HEK293 (cell line): ENCODE measurements at regions not wholly inside any gene's neighbourhood (a gene's known extent, or its start where the extent isn't known, plus 50 kb on each side); places are given as distances from the start of the nearest gene placed in this dataset.

Source experiments
- CTCF ChIA-PET: fragments of 350-600 bp; formaldehyde crosslinking; extraction: SDS; loops from one replicate; lab custom pipeline; 2021; ENCODE audit warnings: antibody characterized with exemption; lab: Yijun Ruan, JAX
- POLR2A ChIA-PET: fragments of 300-600 bp; formaldehyde crosslinking; extraction: SDS; loops from one replicate; lab custom pipeline; 2020; ENCODE audit warnings: antibody characterized with exemption, inconsistent platforms; lab: Yijun Ruan, JAX
- H3K27ac ChIP-seq: fragments of 200-500 bp; sonication (Bioruptor generic); 2 replicates; pipeline ENCODE4 v1.5.1; 2014; ENCODE audit warnings: low read depth, low read length, control low read depth, inconsistent platforms; ENCODE audit errors: extremely low read depth
- H3K36me3 ChIP-seq, 2 experiments: fragments of 200-500 bp in 1 of 2; sonication (Bioruptor generic) in 1 of 2; 1 replicate in 1 of 2; 2 replicates in 1 of 2; pipeline ENCODE4 v1.5.1; 2014 to 2017; ENCODE audit warnings: inconsistent platforms in 2 of 2, low read length in 2 of 2; ENCODE audit not compliant: control insufficient read depth in 2 of 2, insufficient read depth in 1 of 2
- H3K4me1 ChIP-seq: fragments of 200-500 bp; sonication (Bioruptor generic); 2 replicates; pipeline ENCODE4 v1.5.1; 2014; ENCODE audit warnings: mild to moderate bottlenecking, low read length, inconsistent platforms; ENCODE audit not compliant: control insufficient read depth, insufficient read depth
- H3K4me3 ChIP-seq: 2 replicates; pipeline ENCODE4 v1.5.1; 2011; ENCODE audit warnings: low read depth, mild to moderate bottlenecking, control low read depth, low read length, moderate library complexity
- H3K9me3 ChIP-seq: fragments of 200-500 bp; sonication (Bioruptor generic); 2 replicates; pipeline ENCODE4 v1.5.1; 2014; ENCODE audit warnings: low read depth, low read length, inconsistent platforms; ENCODE audit not compliant: control insufficient read depth, insufficient read depth
- ZNF302 ChIP-seq: fragments of 450-650 bp; formaldehyde crosslinking; IDR thresholded peaks from 2 replicates; pipeline ENCODE4 v1.5.1; 2016; ENCODE audit warnings: missing biosample characterization, missing genetic modification characterization, low read depth
- TF ChIP-seq, protein P1 (sequence below): fragments of 450-650 bp; formaldehyde crosslinking; conservative IDR thresholded peaks from 2 replicates; pipeline ENCODE4 v1.5.1; 2016; ENCODE audit warnings: low read depth, missing biosample characterization, missing genetic modification characterization

- no peaks in the 10 kb centered on the region for H3K9me3 ChIP-seq
- TF ChIP-seq, protein P1, sequence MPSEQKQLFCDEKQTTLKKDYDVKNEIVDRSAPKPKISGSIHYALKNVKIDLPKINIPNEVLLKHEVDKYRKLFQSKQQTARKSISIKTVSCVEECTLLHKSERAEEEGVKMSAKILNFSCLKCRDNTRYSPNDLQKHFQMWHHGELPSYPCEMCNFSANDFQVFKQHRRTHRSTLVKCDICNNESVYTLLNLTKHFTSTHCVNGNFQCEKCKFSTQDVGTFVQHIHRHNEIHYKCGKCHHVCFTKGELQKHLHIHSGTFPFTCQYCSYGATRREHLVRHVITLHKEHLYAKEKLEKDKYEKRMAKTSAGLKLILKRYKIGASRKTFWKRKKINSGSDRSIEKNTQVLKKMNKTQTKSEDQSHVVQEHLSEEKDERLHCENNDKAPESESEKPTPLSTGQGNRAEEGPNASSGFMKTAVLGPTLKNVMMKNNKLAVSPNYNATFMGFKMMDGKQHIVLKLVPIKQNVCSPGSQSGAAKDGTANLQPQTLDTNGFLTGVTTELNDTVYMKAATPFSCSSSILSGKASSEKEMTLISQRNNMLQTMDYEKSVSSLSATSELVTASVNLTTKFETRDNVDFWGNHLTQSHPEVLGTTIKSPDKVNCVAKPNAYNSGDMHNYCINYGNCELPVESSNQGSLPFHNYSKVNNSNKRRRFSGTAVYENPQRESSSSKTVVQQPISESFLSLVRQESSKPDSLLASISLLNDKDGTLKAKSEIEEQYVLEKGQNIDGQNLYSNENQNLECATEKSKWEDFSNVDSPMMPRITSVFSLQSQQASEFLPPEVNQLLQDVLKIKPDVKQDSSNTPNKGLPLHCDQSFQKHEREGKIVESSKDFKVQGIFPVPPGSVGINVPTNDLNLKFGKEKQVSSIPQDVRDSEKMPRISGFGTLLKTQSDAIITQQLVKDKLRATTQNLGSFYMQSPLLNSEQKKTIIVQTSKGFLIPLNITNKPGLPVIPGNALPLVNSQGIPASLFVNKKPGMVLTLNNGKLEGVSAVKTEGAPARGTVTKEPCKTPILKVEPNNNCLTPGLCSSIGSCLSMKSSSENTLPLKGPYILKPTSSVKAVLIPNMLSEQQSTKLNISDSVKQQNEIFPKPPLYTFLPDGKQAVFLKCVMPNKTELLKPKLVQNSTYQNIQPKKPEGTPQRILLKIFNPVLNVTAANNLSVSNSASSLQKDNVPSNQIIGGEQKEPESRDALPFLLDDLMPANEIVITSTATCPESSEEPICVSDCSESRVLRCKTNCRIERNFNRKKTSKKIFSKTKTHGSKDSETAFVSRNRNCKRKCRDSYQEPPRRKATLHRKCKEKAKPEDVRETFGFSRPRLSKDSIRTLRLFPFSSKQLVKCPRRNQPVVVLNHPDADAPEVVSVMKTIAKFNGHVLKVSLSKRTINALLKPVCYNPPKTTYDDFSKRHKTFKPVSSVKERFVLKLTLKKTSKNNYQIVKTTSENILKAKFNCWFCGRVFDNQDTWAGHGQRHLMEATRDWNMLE: no peak
- TF ChIP-seq ZNF302: no peak
- no peak overlapping the region for H3K27ac ChIP-seq
- ChIA-PET POLR2A (no interaction called here), CTCF (no interaction called here)
- no peak overlapping the region for H3K4me3 ChIP-seq
- no peaks in the 10 kb centered on the region for H3K36me3 ChIP-seq
- H3K4me1 ChIP-seq: 0 out of 2 replicates have a peak, but pooled peaks cover 2% of the 10 kb centered on the region
These were observed 55.5 kb upstream of the SLC25A13 start for GRCh38 chr7:96377399-96377798.
